ENCODE measurements at regions not wholly inside any gene's neighbourhood (a gene's known extent, or its start where the extent isn't known, plus 50 kb on each side); places are given as distances from the start of the nearest gene placed in this dataset.

- TF ChIP-seq CTCF (IDR thresholded peaks at IDR 0.05; ENCODE audit: low read depth, low read length) (no peak), POLR2A (IDR thresholded peaks at IDR 0.05; ENCODE audit: extremely low read depth, insufficient read length) (no peak)
Measured at GRCh38 chr21:20661246-20661645, 337.0 kb upstream of the NCAM2 start.
